ENCODE measurements at regions not wholly inside any gene's neighbourhood (a gene's known extent, or its start where the extent isn't known, plus 50 kb on each side); places are given as distances from the start of the nearest gene placed in this dataset.

DNA sequence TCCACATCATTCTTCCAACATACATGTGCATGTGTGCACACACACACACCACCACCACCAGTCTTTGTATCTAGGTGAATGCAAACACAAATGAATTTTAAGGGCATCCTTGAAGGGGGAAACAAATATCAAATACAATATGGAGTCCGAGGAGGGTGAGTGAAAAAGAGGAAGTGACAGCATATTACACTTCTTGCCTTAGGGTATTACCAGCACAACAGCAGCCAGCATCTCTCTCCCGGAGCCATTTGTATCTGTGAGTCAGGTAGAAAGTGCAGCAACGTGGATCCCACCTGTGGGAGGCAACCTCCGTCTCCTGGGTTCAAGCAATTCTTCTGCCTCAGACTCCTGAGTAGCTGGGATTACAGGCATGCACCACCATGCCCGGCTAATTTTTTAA is 483.2 kb downstream of the SMARCA1 start:
- intact Hi-C loops (cut with DNase I), result no loop called here
- no peak for DNase-seq
- no peak for ATAC-seq
- Histone ChIP-seq H3K4me3 (no peak overlapping the region), H3K27ac (no peak overlapping the region), H3K9me3 (no peaks in the 10 kb centered on the region), H3K36me3 (no peaks in the 10 kb centered on the region), H3K27me3 (no peaks in the 10 kb centered on the region), H3K4me1 (no peaks in the 10 kb centered on the region)
- TF ChIP-seq, protein P1, sequence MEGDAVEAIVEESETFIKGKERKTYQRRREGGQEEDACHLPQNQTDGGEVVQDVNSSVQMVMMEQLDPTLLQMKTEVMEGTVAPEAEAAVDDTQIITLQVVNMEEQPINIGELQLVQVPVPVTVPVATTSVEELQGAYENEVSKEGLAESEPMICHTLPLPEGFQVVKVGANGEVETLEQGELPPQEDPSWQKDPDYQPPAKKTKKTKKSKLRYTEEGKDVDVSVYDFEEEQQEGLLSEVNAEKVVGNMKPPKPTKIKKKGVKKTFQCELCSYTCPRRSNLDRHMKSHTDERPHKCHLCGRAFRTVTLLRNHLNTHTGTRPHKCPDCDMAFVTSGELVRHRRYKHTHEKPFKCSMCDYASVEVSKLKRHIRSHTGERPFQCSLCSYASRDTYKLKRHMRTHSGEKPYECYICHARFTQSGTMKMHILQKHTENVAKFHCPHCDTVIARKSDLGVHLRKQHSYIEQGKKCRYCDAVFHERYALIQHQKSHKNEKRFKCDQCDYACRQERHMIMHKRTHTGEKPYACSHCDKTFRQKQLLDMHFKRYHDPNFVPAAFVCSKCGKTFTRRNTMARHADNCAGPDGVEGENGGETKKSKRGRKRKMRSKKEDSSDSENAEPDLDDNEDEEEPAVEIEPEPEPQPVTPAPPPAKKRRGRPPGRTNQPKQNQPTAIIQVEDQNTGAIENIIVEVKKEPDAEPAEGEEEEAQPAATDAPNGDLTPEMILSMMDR (IDR thresholded peaks at IDR 0.05), result no peak

DNA sequence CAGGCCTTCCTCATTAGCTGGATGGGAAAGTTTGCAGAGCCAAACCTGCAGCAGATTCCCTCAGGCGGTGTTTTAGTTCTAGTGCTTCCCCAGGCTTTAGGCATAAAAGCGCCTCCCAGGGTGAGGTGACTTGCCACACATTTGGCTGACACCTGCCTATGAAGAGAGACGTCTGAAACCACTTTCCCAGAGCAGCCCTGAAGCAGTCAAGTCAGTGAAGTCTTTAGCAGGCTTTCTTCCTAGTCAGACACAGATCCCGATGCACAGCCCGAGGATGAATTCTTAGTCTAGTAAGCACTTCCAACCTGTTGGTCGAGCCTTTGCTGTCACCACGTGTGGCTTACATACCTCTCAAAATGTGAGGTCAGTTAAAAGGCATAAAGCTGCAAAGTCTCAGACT is 484.1 kb downstream of the SMARCA1 start:
- Histone ChIP-seq H3K4me1 (no peaks in the 10 kb centered on the region), H3K27ac (no peak overlapping the region), H3K36me3 (no peaks in the 10 kb centered on the region), H3K27me3 (no peaks in the 10 kb centered on the region), H3K4me3 (no peak overlapping the region), H3K9me3 (no peaks in the 10 kb centered on the region)
- TF ChIP-seq, protein P1 (IDR thresholded peaks at IDR 0.05), result no peak
- no peak for ATAC-seq
- DNase-seq, result no peak
- intact Hi-C loops (cut with DNase I), result no loop called here

DNA sequence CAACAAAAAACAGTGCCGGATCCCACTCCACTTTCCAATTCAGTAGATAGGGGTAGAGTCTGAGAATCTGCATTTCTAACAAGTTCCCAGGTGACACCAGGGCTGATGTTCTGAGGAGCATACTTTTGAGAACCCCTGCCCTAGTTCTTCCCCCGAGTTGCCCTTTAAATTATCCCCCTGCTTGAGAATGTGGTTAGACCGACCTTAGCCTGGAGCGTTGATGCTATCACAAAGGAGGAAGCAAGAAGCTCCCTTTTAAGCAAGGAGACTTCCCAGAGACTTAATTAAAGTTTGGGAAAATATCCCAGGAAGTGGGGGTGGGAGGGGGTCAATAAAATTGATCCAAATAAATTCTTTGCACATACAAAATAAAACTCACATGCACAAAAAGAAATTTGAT is 485.9 kb downstream of the SMARCA1 start:
- no peaks in the 10 kb centered on the region for H3K36me3 ChIP-seq
- intact Hi-C loops (cut with DNase I), result no loop called here
- H3K4me3 ChIP-seq, result no peak overlapping the region
- ATAC-seq (no peak), DNase-seq (no peak)
- H3K27ac ChIP-seq, result no peak overlapping the region
- H3K4me1 ChIP-seq, result no peaks in the 10 kb centered on the region
- TF ChIP-seq, protein P1 (IDR thresholded peaks at IDR 0.05), result no peak
- no peaks in the 10 kb centered on the region for H3K9me3 ChIP-seq
- H3K27me3 ChIP-seq, result no peaks in the 10 kb centered on the region

DNA sequence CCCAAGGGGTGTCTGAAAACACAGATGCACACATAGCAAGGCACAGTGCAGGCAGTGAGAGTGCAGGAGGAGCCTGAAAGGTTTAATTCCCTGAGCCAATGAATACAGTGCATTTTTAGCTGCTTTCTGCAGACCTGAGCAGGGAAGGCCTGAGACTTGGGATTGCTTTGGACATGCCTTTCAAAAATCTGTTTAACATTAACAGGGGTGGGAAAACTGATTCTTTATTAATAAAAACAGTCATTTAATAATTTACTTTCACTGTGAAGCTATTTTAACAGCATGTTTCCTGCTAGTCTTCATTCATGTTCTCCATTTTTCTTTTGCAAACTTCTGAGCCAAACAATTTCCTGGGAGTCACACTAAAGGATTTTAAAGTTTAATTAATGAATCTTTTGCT is 488.1 kb downstream of the SMARCA1 start:
- H3K4me3 ChIP-seq, result no peak overlapping the region
- no peaks in the 10 kb centered on the region for H3K4me1 ChIP-seq
- no peaks in the 10 kb centered on the region for H3K36me3 ChIP-seq
- DNase-seq, result no peak
- intact Hi-C loops (cut with DNase I), result no loop called here
- TF ChIP-seq, protein P1 (IDR thresholded peaks at IDR 0.05), result no peak
- no peak for ATAC-seq
- H3K9me3 ChIP-seq, result no peaks in the 10 kb centered on the region
- H3K27me3 ChIP-seq, result no peaks in the 10 kb centered on the region
- no peak overlapping the region for H3K27ac ChIP-seq

DNA sequence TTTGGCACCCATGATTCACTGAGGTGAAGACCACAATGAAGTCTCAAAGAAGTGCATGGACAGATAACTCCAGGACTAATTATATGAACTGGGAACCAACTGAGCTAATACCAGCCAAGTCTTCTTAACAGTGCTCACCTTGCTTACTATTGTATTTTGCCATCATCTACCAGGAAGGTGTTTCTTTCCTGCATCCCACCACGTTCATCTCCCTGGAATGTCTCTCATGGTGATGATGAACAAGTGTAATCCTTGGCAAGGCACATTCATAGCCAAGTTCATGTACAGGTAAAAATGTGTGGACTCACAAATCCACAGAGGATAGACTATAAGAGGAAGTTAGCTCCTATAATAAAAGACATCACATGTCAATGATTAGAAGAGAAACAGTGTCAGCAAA is 489.1 kb downstream of the SMARCA1 start:
- no peak for DNase-seq
- TF ChIP-seq, protein P1 (IDR thresholded peaks at IDR 0.05), result no peak
- no peak for ATAC-seq
- Histone ChIP-seq H3K4me1 (no peaks in the 10 kb centered on the region), H3K36me3 (no peaks in the 10 kb centered on the region), H3K9me3 (no peaks in the 10 kb centered on the region), H3K27ac (no peak overlapping the region), H3K27me3 (no peaks in the 10 kb centered on the region), H3K4me3 (no peak overlapping the region)
- intact Hi-C loops (cut with DNase I), result no loop called here

Measured in left lung (tissue), 4 donors.